ENCODE measurements at regions not wholly inside any gene's neighbourhood (a gene's known extent, or its start where the extent isn't known, plus 50 kb on each side); places are given as distances from the start of the nearest gene placed in this dataset.

DNA sequence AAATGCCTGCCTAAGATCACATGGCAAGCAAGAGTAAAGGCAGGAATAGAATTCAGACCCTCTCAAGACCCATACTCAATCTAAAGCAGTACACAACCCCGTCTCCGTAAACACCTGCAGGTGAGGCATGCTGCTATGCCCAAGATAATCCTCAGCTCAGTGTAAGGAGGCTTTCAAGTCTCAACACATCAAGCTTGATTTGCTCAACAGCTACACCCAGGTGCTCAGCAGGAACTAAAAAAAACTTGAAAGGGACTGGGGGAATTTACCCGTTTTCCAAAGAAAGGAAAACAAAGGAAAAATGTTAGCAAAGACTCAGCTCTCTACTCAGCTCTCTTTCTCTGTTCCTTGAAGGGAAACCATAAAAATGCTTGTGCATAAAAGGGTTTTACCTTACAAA, 301.8 kb downstream of the C1D start:
- H3K4me3 ChIP-seq (replicated peaks in 1 of 2; ENCODE audit: low read depth in 2 of 2, low read length in 2 of 2), result no peak overlapping the region
- no peak for DNase-seq (ENCODE audit: low read depth in 2 of 2)
- TF ChIP-seq, protein P1, sequence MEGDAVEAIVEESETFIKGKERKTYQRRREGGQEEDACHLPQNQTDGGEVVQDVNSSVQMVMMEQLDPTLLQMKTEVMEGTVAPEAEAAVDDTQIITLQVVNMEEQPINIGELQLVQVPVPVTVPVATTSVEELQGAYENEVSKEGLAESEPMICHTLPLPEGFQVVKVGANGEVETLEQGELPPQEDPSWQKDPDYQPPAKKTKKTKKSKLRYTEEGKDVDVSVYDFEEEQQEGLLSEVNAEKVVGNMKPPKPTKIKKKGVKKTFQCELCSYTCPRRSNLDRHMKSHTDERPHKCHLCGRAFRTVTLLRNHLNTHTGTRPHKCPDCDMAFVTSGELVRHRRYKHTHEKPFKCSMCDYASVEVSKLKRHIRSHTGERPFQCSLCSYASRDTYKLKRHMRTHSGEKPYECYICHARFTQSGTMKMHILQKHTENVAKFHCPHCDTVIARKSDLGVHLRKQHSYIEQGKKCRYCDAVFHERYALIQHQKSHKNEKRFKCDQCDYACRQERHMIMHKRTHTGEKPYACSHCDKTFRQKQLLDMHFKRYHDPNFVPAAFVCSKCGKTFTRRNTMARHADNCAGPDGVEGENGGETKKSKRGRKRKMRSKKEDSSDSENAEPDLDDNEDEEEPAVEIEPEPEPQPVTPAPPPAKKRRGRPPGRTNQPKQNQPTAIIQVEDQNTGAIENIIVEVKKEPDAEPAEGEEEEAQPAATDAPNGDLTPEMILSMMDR (IDR thresholded peaks at IDR 0.05; ENCODE audit: low read depth, low read length), result no peak

DNA sequence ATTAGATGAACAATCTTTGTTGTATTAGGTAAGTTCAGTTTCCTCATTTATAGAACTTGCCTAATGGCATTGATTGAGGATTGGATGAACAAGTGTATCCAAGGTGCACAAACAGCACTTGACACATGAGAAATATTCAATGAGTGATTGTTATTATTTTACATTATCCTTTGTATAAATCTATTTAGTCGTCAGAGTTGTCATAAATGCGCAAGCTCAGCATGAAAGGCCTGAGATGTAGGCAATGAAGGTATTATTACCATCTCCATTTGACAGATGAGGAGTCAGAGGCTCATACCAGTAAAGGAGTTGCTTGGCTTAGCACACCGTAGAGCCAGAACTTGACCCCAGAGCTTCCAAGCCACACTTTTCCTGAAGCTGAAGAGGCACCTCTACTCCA, 291.4 kb downstream of the C1D start:
- TF ChIP-seq, protein P1 (IDR thresholded peaks at IDR 0.05; ENCODE audit: low read depth, low read length), result no peak
- no peak for DNase-seq (ENCODE audit: low read depth in 2 of 2)
- H3K4me3 ChIP-seq (replicated peaks in 1 of 2; ENCODE audit: low read depth in 2 of 2, low read length in 2 of 2), result no peak overlapping the region

DNA sequence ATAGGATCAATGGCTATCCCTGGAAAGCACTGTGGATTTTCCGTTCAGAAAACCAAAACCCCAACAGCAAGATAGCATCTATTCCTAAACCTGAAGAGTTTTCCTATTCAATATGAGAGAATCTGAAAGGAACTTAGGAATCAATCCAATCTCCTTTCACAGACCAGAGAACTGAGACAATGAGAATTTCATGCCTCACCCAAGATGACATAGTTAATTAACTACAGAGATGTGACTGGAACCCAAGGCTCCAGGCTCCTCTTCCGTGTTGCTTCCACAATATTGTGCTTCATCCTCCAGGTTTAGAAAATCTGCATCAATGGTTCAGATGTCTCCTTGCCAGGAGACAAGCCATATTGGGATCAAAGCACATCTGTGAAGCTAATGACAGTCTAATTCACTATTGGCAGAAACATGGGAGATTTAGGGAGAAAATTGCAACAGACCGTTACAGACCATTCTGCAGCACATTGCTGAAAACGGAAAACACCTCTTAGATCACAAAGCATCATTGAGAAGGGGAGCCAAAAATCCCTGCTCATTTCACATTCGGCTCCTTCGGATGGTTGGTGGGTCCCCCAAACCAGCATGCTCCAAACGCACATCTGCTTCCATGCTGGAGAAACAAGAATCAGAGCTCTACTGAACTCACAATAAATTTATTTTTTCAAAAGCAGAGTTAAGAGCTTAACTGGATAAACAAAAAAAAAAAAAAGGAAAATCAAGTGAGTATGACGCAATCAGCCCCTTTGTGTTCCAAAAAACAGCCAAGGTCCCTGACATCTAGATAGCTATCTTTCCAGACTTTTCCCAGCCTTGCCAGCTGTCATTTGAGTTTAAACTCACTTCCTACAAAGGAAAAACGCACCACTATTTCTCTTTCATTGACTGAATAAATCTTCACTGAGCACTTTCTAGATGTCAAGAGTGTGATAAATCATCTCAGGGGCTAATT, 290.3 kb downstream of the C1D start:
- DNase-seq (ENCODE audit: low read depth in 2 of 2), result peak in 1 of 2 donors; percentile 33
- TF ChIP-seq, protein P1 (IDR thresholded peaks at IDR 0.05; ENCODE audit: low read depth, low read length), result no peak
- H3K4me3 ChIP-seq (replicated peaks in 1 of 2; ENCODE audit: low read depth in 2 of 2, low read length in 2 of 2), result no peak overlapping the region

DNA sequence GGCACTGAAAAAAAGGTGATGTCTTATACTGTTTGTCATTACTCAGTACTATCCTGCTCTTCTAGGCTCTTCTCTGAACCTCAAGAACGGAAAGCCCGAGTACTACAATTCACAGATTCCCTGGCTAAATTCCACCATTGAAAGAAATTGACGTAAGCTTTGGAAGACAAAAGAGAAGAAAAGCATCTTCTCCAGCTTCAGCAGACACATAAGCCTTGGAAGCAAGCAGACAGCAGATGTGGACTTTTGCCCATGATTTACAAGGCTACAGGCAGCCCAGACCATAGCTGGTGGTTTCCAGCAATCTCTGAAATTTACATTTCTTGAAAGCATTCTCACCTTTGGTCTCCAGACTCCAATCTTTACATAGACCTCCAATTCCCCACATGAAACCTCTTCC, 289.0 kb downstream of the C1D start:
- H3K4me3 ChIP-seq (replicated peaks in 1 of 2; ENCODE audit: low read depth in 2 of 2, low read length in 2 of 2), result no peak overlapping the region
- TF ChIP-seq, protein P1 (IDR thresholded peaks at IDR 0.05; ENCODE audit: low read depth, low read length), result no peak
- DNase-seq (ENCODE audit: low read depth in 2 of 2), result no peak

DNA sequence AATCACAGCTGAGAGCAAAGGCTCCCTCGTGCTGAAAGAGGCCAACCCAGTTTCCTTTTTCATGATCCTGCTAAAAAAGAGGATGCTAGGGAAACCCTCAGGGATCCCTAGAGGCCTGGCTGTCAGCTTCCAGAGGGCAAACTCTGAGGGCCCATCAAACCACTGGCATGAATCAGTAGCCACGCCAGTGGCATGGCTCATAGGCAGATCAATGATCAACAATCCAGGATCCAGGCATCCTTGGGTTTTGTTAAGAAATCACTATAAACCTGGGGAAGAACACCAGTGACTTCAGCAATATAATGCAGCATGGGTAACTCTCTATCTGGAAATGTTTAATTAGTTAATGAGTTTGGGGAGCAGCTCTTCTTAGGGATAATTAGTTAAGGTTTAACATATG, 286.5 kb downstream of the C1D start:
- no peak for DNase-seq (ENCODE audit: low read depth in 2 of 2)
- no peak overlapping the region for H3K4me3 ChIP-seq (replicated peaks in 1 of 2; ENCODE audit: low read depth in 2 of 2, low read length in 2 of 2)
- TF ChIP-seq, protein P1 (IDR thresholded peaks at IDR 0.05; ENCODE audit: low read depth, low read length), result no peak

DNA sequence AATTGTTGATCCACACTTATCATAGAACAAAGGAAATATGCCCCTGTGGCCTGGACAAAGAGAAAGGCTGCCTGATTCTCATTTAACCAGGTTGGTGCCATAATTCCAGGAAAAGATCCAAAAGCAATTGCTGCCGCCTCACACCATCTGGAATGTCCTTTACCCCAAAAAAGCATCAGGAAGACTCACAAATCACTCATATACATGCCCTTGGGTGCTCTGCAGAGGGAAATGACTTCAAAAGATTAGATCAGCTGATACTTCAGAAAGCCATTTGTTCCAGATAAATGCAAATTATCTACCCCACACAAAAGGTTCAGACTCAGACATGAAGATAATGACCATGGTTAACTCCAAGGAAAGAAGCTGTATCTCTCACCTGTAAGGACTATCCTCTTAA, 285.8 kb downstream of the C1D start:
- no peak overlapping the region for H3K4me3 ChIP-seq (replicated peaks in 1 of 2; ENCODE audit: low read depth in 2 of 2, low read length in 2 of 2)
- no peak for DNase-seq (ENCODE audit: low read depth in 2 of 2)
- TF ChIP-seq, protein P1 (IDR thresholded peaks at IDR 0.05; ENCODE audit: low read depth, low read length), result no peak

All from cardiac fibroblast (primary cell).